GDM1 (cell line): ENCODE measurements at regions not wholly inside any gene's neighbourhood (a gene's known extent, or its start where the extent isn't known, plus 50 kb on each side); places are given as distances from the start of the nearest gene placed in this dataset.

Source experiments
- DNase-seq: peaks from one replicate; lab custom pipeline; 2025; lab: John Stamatoyannopoulos, UW

DNA sequence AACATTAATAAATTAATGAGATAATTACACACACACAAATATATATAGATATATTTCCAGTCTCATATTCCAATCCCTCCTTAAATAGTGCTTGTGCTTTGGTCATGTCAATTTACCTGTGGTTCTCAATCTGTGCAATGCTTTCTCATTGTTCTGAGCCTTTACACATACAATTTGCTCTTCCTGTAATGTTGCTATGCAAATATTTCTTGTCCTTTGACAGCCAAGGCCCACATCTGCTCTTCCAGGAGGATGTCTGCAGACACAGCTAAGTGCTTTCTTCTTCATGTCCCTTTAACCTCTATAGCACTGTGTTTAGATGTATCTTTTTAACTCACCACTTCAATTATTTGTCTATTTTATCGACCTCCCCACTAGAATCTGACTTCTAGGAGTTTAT is 67.3 kb upstream of the RAPGEF2 start:
- DNase-seq: no peak

DNA sequence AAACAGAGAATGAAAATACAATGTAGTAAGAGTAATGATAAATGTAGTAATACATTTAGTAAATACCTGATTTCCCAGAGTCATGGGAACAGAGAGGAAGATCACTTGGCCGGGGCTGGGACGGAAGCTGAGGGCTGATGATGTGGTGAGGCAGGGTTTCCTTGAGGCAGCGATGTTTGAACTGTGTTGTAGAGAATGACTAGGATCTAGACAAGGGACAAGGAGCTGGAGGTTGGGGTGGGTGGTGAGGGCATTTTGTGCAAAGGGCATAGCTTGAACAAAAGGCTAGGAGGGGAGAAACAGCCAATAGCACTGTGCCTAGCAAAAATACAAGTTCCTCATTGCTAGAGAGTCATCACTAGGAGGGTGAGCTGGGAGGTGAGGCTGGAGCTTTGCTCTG is 64.3 kb upstream of the RAPGEF2 start:
- DNase-seq: no peak

DNA sequence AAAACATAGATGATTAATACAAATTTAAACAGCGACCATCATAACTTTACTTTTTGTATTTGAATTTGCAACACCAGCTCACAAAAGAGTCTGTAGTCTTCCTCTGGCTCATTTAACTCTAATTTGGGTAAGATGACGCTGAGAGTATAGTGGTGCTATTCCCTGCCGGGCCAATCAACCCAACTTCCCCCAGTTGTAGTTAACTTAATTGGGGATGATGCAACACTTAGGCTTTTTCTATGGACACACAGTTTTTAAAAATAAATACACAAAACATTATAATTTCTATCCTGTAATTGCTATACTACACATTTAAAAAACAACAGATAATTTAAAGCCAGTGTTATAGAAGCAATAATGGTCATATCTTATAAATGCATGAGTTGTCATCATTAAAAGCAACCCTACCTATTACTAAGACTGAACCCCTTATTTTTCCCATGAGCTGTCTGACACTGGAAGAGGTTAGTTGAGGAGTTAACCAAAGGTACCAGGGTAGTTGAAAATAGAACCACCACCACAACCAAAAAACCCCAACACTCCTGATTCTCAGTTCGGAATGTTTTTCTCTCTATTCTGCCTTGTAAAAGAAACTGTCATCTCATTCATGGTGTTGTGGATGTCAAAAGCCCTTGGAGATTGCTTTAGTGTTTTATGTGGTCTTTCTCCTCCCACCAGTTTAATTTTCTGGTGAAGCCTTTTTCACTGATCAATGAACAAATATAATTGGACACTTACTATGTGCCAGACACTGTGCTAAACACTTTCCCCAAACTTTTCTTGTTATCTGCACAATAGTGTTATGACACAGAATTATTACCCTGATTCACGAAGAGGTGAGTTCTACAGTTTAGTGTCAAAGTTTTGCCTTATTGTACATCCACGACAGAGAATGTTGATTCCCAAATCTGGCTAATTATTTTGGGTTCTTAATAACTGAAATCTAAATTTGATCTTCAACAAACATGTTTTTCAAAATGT is 61.5 kb upstream of the RAPGEF2 start:
- no peak for DNase-seq

GRCh38 chr4:159042097-159042605 is 60.7 kb upstream of the RAPGEF2 start:
- peak; percentile 67 for DNase-seq

DNA sequence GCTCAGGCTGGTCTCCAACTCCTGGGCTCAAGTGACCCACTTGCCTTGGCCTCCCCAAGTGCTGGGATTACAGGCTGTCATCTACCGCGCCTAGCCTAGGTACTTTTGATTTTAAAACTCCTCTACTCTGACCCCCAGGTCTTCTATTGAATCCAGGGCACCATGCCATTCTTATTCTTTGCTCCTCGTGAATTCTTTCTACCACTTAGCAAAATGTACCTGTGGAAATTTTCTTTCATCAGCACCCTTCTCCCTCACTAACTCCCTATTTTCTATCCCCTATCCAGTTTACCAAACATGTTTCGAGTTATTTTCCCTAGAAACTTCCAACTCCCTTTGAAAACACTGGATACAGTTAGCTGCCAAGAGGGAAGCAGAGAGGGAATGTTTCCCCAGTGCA is 60.0 kb upstream of the RAPGEF2 start:
- no peak for DNase-seq

DNA sequence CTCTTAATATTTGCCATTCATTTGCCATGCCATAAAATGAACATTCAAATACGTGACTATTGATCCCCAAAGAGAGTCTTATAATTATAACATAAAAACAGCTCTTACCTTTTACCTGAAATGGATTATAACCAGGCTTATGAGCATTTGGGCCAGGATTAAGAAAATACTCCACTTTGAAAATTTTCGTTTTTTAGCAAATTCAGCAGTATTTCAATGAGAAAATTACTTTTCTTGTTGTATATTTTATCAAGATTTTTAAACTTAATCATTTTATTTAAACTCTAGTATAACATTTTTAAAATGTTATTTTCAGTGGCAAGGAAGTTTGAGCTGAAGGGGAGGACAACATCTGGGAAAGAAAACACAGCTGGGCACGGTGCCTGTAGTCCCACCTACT is 59.0 kb upstream of the RAPGEF2 start:
- no peak for DNase-seq

GRCh38 chr4:159045321-159045720 is 57.6 kb upstream of the RAPGEF2 start:
- DNase-seq: no peak

DNA sequence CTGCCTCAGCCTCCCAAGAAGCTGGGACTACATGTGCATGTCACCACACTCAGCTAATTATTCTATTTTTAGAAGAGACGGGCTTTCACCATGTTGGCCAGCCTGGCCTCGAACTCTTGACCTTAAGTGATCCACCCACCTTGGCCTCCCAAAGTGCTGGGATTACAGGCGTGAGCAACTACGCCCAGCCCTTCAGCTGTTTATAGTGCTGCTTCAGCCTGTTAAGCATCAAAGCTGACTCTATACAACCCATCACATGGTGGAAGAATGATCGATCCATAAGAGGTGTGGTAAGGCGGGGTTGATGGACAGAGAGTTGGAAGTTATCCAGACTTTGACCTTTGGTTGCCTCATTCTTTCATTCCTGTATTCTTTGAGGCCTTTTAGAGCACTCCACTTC is 56.2 kb upstream of the RAPGEF2 start:
- DNase-seq: no peak

DNA sequence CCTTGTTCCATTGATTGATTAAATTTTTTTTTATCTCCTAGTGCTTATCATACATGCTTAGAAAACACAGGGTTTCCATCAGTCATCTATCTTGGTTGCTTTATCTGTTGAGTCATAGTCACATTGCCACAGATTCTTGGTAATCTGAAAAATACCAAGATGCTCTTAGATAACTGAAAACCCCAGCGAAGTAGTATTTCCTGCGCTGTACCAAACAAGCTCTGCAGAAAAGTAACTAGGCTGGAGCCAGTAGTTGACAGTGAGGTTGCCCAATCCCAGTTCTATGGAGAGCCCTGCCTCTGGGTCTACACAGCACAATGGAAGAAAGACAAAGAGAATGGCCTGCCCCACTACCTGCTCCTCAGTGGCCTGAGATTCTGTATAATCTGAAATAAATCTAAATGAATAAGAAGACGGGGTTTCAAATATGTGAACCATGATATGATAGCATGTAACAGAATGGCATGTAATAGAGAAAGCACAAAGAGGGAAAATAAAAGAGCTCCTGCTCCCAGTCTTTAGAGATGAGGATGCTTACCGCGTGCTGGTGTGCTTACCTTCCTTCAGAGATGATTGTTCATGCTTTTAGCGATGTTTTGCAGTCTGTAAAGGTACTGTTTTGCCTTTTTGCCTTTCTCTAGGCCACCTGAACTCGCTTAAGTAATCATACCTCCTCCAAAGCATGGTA is 55.3 kb upstream of the RAPGEF2 start:
- DNase-seq: no peak

- no peak for DNase-seq
Measured at GRCh38 chr4:159048166-159048886, 54.6 kb upstream of the RAPGEF2 start.

DNA sequence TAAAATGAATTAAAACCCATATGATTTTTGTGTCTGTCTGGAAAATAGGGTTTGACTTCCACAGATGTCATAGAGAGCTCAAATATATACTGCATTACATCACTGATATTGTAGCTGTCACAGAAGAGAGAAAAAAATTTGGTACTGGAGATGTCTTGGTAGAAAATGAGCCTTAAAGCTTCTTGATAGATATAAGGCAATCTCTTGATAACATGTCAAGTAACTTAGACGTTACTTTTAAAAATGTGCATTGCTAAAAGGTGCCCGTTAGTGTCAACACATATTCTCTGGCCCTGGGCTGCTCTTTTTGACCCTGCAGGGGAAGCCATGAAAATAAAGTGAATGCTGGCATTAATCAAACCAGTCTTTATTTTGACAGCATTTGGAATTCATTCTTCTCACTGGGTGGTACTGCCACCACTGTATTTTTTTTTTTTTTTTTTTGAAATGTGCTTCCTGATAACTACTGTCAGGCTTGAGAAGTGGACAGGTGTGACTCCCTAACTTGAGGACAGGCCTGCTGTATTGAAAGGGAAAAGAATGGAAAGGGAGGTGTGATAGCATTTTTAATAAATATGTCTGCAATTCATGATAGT is 53.0 kb upstream of the RAPGEF2 start:
- DNase-seq: no peak

GRCh38 chr4:159051245-159052071 is 51.4 kb upstream of the RAPGEF2 start:
- no peak for DNase-seq

DNA sequence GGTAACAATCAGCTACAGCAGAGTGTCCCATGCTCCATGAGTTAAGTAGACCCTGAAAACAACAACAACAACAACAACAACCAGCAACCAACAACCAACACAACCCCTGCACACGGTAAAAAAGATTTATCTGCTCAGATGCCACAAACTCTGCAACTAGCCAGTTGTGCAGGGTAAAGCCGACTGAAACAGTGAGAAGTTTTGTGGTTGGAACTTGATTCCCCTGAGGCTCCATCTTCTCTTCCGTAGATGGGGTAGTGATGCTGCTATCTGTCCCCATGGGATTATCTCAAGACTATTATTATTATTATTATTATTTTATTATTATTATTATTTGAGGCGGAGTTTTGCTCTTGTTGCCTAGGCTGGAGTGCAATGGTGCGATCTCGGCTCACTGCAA is 50.6 kb upstream of the RAPGEF2 start:
- no peak for DNase-seq
